HL-60 (cell line): ENCODE measurements at regions not wholly inside any gene's neighbourhood (a gene's known extent, or its start where the extent isn't known, plus 50 kb on each side); places are given as distances from the start of the nearest gene placed in this dataset.

ENCODE experiments used
- CTCF ChIP-seq: IDR thresholded peaks from one replicate; pipeline ENCODE4 v1.5.1; 2011; ENCODE audit warnings: low read length, control low read depth, inconsistent platforms; ENCODE audit not compliant: insufficient read depth
- GABPA ChIP-seq: IDR thresholded peaks from 2 replicates; pipeline ENCODE4 v1.6.1; 2012; ENCODE audit warnings: low read depth
- POLR2AphosphoS5 ChIP-seq: IDR thresholded peaks from 2 replicates; pipeline ENCODE4 v1.6.1; 2012; ENCODE audit warnings: low read depth

DNA sequence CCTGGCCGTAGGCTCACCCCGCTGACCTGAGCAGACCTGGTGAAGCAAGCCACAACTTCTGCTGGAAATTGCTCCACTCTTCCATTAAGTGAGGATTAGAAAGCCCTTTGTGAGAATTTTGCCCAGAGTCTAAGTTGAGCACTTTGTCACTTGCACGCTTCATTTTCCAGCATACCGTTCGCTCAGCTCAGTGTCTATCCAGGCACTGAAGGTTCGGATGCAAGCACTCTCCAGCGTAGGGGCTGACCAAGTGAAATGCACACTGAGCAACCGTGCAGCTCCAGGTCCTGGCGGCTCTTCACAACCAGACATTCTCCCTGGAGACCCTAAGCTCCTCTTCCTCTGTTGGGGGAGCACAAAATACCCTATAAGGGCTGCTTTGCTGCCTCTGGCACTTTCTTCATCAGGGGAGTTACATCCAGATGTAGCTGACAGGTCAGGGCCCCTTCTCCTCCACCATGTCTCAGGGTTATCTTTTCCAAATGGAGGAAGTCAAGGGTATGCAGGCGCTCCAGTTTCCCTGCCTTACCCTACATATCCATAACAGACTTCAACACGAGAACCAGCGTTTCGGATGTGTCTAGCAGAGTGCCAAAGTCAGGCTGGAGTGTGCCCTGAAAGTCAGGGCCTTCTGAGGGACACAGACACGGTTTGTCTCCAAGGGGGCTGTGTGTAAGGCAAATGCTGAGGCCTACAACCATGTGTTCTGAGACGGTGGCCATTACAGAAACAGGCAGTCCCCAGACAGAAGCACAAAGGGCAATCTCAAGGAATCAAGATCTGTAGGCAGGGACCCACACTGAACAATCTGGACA is 146.7 kb upstream of the AFDN start:
- TF ChIP-seq CTCF (no peak), POLR2AphosphoS5 (no peak), GABPA (no peak)
